ENCODE measurements at regions not wholly inside any gene's neighbourhood (a gene's known extent, or its start where the extent isn't known, plus 50 kb on each side); places are given as distances from the start of the nearest gene placed in this dataset.
"Not testable (repeated sequence)": the region's sequence is repeated elsewhere in the genome, so short reads cannot be mapped to it uniquely, and the experiment has no call there.

DNA sequence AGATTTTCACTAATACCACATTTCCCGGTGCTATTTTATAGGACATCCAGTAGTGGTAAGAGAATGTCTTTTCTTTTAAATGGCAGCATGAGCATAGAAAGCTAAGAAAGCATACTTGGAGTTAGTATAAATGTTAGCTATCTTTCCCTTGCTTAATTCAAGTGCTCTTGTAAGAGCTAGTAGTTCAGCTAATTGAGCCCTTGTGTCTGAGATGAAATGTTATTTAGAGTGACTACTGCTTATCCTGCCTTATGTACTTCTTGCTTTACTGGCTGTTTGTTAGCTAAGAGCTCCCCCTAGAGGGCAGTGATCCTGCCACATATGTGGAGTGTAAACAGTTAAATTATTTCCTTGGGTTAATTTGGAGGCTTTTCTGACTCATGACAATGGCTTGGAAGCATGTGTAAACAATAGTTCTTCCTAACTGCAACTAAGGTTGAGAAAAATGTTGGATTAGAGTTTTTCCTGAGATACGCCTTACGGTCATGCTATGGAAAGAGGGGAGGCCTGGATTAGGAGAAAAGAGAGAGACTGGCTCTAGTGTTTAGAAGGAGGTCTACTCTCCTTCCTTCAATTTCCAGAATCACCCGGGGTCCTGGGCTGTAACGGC lies 162.5 kb upstream of the TGIF2LX start:
- TF ChIP-seq HDAC2 (IDR thresholded peaks at IDR 0.05; ENCODE audit: borderline replicate concordance in 1 of 2, low read depth in 2 of 2, low read length in 2 of 2) (0 out of 4 replicates have a peak, but pooled peaks of 1 of the 2 experiments have one; percentile 57), RAD21 (IDR thresholded peaks at IDR 0.05 in 1 of 2, conservative IDR thresholded peaks at IDR 0.05 in 1 of 2; ENCODE audit: low read depth in 2 of 2, low read length in 2 of 2) (peak; percentile 14 to 28; a peak in 2 of 4 replicates), KDM1A (IDR thresholded peaks at IDR 0.05; ENCODE audit: borderline replicate concordance, low read length) (peak; percentile 60; the same call in 1 of the 2 replicates)
- CTCF ChIA-PET (ENCODE audit: partially characterized antibody); H4K8ac ChIP-seq (ENCODE audit: extremely low read depth, insufficient read depth, low read length); H2AFZ ChIP-seq (ENCODE audit: low read length); H3K79me1 ChIP-seq (ENCODE audit: low read depth, low read length); H2AK5ac ChIP-seq (ENCODE audit: low read depth, low read length); H3K18ac ChIP-seq (ENCODE audit: extremely low read depth, low read length); H4K20me1 ChIP-seq (replicated peaks in 1 of 2; ENCODE audit: control insufficient read depth in 1 of 2, insufficient read depth in 2 of 2, low read length in 2 of 2); H3K9me3 ChIP-seq (ENCODE audit: insufficient read depth in 2 of 2, low read depth in 1 of 2, low read length in 1 of 2); H3K4ac ChIP-seq (replicated peaks; ENCODE audit: insufficient read length, low read depth, low read length); H3K79me2 ChIP-seq (ENCODE audit: control insufficient read depth in 1 of 2, insufficient read depth in 2 of 2, low read length in 2 of 2); H3K27ac ChIP-seq (ENCODE audit: low read depth, low read length); H2BK20ac ChIP-seq (ENCODE audit: low read length); H3K23ac ChIP-seq (ENCODE audit: insufficient read length); H2BK15ac ChIP-seq (ENCODE audit: low read length); H3K36me3 ChIP-seq (ENCODE audit: control insufficient read depth in 2 of 4, insufficient read depth in 4 of 4, low read length in 3 of 4); H3K4me1 ChIP-seq (replicated peaks in 1 of 4; ENCODE audit: control insufficient read depth in 3 of 4, insufficient read depth in 4 of 4, low read length in 3 of 4); H3K9ac ChIP-seq (replicated peaks in 1 of 4; ENCODE audit: extremely low read depth in 1 of 4, low read depth in 3 of 4, low read length in 3 of 4); H2BK5ac ChIP-seq (ENCODE audit: low read depth, low read length); H2BK12ac ChIP-seq (ENCODE audit: low read depth, low read length); H3K27me3 ChIP-seq (replicated peaks in 1 of 4; ENCODE audit: control insufficient read depth in 3 of 4, extremely low read depth in 1 of 4, insufficient read depth in 3 of 4, low read length in 3 of 4); H3K56ac ChIP-seq (replicated peaks; ENCODE audit: insufficient read length, low read depth, low read length); H2BK120ac ChIP-seq (replicated peaks; ENCODE audit: low read depth, low read length); POLR2A ChIA-PET (ENCODE audit: partially characterized antibody); H3K4me3 ChIP-seq (ENCODE audit: extremely low read depth in 1 of 4, insufficient read depth in 2 of 4, low read depth in 3 of 4, low read length in 4 of 4); H3K4me2 ChIP-seq (ENCODE audit: insufficient read depth in 1 of 2, low read depth in 2 of 2, low read length in 2 of 2); H4K5ac ChIP-seq (ENCODE audit: insufficient read length, low read depth, low read length); H3K14ac ChIP-seq (ENCODE audit: insufficient read length); H3K23me2 ChIP-seq (ENCODE audit: low read depth, low read length); H4K91ac ChIP-seq (replicated peaks; ENCODE audit: insufficient read length, low read length): not testable (repeated sequence)
- FAIRE-seq (peak; percentile 100), DNase-seq (ENCODE audit: low read depth in 1 of 2, low spot score in 2 of 2) (peak in 1 of 2 experiments; percentile 41)
- 83% methylated on average over 2 of the region's 5 CpGs; no CpG with 5 or more reads in 1 of the 2 experiments for WGBS, 2 experiments (ENCODE audit: extremely low coverage in 1 of 2, insufficient coverage in 1 of 2, insufficient read length in 1 of 2, insufficient replicate concordance in 2 of 2, low coverage in 1 of 2, low lambda C conversion rate in 2 of 2, missing lambda C conversion rate in 1 of 2)
